Stimulated activated naive B cell treated with anti-CD40 and anti-IgM and Interleukin-4, amounts not matched to agents 10 μg/mL and 1 μg/mL and 100 μg/mL, for 72 hours (primary cell): ENCODE measurements at regions not wholly inside any gene's neighbourhood (a gene's known extent, or its start where the extent isn't known, plus 50 kb on each side); places are given as distances from the start of the nearest gene placed in this dataset.

Source experiments
- ATAC-seq, 2 donors: fragments of 150-1000 bp; cut with Tn5 transposase; replicated peaks; 2 replicates each; pipeline ENCODE4 v1.10.0; 2021; ENCODE audit warnings: moderate library complexity in 1 of 2
- DNase-seq: peaks from one replicate; pipeline ENCODE4 v3.0.0; 2021
- H3K27ac Mint-ChIP-seq: one replicate; pipeline ENCODE4 v1.8.0; 2022; ENCODE audit warnings: mild to moderate bottlenecking, mixed read lengths
- H3K27me3 Mint-ChIP-seq, 2 donors: one replicate each; pipeline ENCODE4 v1.8.0; 2022; ENCODE audit warnings: mixed read lengths in 2 of 2
- H3K36me3 Mint-ChIP-seq, 2 donors: one replicate each; pipeline ENCODE4 v1.8.0; 2022; ENCODE audit warnings: mixed read lengths in 2 of 2, mild to moderate bottlenecking in 1 of 2
- H3K4me1 Mint-ChIP-seq, 2 donors: one replicate each; pipeline ENCODE4 v1.8.0; 2022; ENCODE audit warnings: mixed read lengths in 2 of 2, mild to moderate bottlenecking in 1 of 2
- H3K4me3 Mint-ChIP-seq, 2 donors: one replicate each; pipeline ENCODE4 v1.8.0; 2022; ENCODE audit warnings: mild to moderate bottlenecking in 2 of 2, mixed read lengths in 2 of 2, moderate library complexity in 1 of 2
- H3K9me3 Mint-ChIP-seq, 2 donors: one replicate each; pipeline ENCODE4 v1.8.0; 2022; ENCODE audit warnings: mixed read lengths in 2 of 2, mild to moderate bottlenecking in 1 of 2

GRCh38 chr12:89984846-89985245, 276.2 kb upstream of the ATP2B1 start:
- H3K9me3 Mint-ChIP-seq, result peaks cover 0 to 4% of the 10 kb centered on the region in 2 donors
- no peak for DNase-seq
- H3K27ac Mint-ChIP-seq, result no peak overlapping the region
- H3K27me3 Mint-ChIP-seq, result no peaks in the 10 kb centered on the region
- H3K4me3 Mint-ChIP-seq, result no peak overlapping the region
- ATAC-seq, result no peak
- H3K4me1 Mint-ChIP-seq, result peaks cover 3 to 25% of the 10 kb centered on the region in 2 donors
- H3K36me3 Mint-ChIP-seq, result peaks cover 4 to 5% of the 10 kb centered on the region in 2 donors

DNA sequence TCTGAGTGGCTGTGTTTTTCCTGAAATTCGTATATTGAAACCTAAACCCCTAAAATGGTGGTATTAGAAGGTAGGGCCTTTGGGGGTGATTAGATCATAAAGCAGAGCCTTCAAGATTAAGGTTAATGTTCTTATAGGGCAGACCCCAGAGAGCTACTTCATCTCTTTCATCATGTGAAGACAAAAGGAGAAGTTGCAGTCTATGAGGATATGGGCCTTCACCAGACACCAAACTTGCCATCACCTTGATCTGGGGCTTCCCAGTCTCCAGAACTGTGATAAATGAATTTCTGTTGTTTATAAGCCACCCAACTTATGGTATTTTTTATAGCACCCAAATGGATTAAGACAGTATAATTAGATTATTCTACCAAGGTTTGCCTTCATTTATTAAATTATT, 275.0 kb upstream of the ATP2B1 start:
- DNase-seq (no peak), ATAC-seq (peak; percentile 86 to 91)
- Mint-ChIP-seq H3K4me3 (no peak overlapping the region), H3K36me3 (peaks cover 4 to 5% of the 10 kb centered on the region in 2 donors), H3K27me3 (no peaks in the 10 kb centered on the region), H3K27ac (no peak overlapping the region), H3K9me3 (peaks cover 0 to 4% of the 10 kb centered on the region in 2 donors), H3K4me1 (peaks cover 3 to 25% of the 10 kb centered on the region in 2 donors)

GRCh38 chr12:89980236-89980635, 271.6 kb upstream of the ATP2B1 start:
- peaks cover 6 to 30% of the 10 kb centered on the region in 2 donors for H3K4me1 Mint-ChIP-seq
- H3K9me3 Mint-ChIP-seq, result peaks cover 0 to 7% of the 10 kb centered on the region in 2 donors
- DNase-seq (no peak), ATAC-seq (no peak)
- peaks cover 7 to 11% of the 10 kb centered on the region in 2 donors for H3K36me3 Mint-ChIP-seq
- no peaks in the 10 kb centered on the region for H3K27me3 Mint-ChIP-seq
- H3K4me3 Mint-ChIP-seq, result no peak overlapping the region
- H3K27ac Mint-ChIP-seq, result no peak overlapping the region

DNA sequence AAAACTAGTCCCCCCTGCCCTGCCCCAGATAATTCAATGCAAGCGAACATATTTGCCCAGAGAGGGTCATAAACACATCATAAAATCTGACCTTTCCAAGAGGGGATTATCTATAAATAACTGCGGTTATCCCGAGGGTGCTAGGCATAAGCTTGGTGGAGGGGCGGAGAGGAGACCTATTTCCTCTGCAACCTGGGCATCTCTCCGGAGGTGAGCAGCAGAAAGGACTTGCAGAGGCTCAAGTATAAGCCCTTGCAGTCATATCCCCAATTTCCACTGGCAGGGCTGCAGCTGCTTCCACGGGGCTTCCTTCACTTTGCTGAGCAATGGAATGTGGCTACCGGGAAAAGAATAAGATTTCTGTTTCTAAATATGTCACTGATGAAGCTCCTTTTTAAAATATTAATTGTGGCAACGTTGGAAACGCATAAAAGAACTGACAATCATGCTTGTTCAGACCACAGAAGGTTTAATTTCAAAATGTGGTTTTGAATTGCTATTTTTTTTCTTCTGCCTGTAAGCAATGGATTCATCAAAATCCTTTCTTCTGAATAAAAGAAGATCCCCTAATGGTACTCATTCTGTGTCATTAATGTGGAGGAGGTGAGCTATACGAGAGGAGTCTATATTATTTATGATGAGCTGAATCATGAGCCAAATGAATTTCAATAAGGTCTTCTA, 268.9 kb upstream of the ATP2B1 start:
- Mint-ChIP-seq H3K4me3 (no peak overlapping the region), H3K4me1 (peaks cover 9 to 24% of the 10 kb centered on the region in 2 donors), H3K9me3 (peaks cover 0 to 9% of the 10 kb centered on the region in 2 donors), H3K36me3 (peaks cover 13% of the 10 kb centered on the region in 2 donors), H3K27me3 (no peaks in the 10 kb centered on the region), H3K27ac (no peak overlapping the region)
- ATAC-seq, result no peak
- no peak for DNase-seq

DNA sequence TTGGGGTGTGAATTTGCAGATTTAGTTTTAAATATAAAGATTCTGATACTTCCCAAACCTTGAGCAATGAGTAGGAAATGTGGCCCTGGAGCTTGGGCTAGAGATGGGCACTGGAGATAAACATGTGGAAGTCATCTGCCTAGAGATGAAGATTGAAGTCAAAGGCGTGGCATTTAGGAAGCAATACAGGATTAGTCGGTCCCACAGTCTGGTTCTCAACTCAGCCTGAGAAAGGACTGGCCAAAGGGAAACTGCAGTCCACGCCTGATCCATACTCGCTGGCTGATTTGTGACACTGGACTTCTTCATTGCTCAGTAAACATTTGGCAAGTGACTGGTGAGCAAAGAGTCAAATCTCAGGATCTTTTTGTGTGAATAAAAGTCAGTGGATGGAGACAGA, 268.2 kb upstream of the ATP2B1 start:
- ATAC-seq (no peak), DNase-seq (no peak)
- H3K4me1 Mint-ChIP-seq, result peaks cover 9 to 23% of the 10 kb centered on the region in 2 donors
- peaks cover 0 to 9% of the 10 kb centered on the region in 2 donors for H3K9me3 Mint-ChIP-seq
- H3K36me3 Mint-ChIP-seq, result peaks cover 12 to 13% of the 10 kb centered on the region in 2 donors
- no peaks in the 10 kb centered on the region for H3K27me3 Mint-ChIP-seq
- no peak overlapping the region for H3K4me3 Mint-ChIP-seq
- H3K27ac Mint-ChIP-seq, result no peak overlapping the region

DNA sequence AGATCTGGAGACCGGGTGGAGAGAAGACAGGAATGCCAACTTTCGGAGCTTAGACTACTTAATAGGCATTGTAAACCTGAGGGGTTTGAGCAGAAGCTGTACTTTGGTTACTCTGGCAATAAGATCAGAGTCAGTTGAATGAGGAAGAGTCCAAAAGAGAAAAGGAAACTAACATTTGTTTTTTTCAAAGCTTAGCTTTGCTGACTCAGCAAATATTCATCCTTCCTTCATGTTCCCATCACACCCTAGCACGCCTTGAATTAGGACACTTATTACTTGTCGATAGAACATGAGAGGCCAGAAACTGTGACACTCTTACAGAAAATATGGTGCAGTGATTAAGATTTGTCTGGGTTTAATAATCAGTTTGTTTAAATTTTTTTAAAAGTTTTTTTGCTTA, 266.9 kb upstream of the ATP2B1 start:
- peaks cover 10 to 14% of the 10 kb centered on the region in 2 donors for H3K4me1 Mint-ChIP-seq
- H3K4me3 Mint-ChIP-seq, result no peak overlapping the region
- ATAC-seq (no peak), DNase-seq (no peak)
- H3K27ac Mint-ChIP-seq, result no peak overlapping the region
- H3K27me3 Mint-ChIP-seq, result no peaks in the 10 kb centered on the region
- H3K36me3 Mint-ChIP-seq, result peaks cover 11 to 13% of the 10 kb centered on the region in 2 donors
- H3K9me3 Mint-ChIP-seq, result peaks cover 0 to 5% of the 10 kb centered on the region in 2 donors

DNA sequence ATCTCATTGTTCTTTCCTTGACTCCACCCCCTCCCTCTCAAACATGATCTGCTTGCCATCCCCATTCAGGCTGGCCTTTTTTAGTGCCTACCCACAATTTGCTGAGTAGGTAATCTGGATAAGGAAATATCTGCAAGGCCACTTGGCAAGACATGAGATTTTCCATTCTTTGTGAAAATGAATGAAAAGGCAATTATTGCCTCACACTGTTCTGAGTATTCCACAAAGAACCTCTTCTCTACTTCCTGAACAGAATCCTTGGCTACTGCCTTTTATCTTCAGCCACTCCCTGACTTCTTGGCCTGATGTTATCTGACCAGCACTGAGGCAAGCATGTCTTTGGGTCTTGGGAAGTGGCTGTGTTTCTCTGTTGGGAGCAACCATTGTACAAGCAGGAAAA, 263.2 kb upstream of the ATP2B1 start:
- Mint-ChIP-seq H3K27me3 (no peaks in the 10 kb centered on the region), H3K4me3 (no peak overlapping the region), H3K36me3 (peaks cover 13 to 20% of the 10 kb centered on the region in 2 donors), H3K9me3 (peaks cover 4 to 5% of the 10 kb centered on the region in 2 donors), H3K4me1 (peaks cover 16 to 24% of the 10 kb centered on the region in 2 donors), H3K27ac (no peak overlapping the region)
- no peak for ATAC-seq
- DNase-seq, result no peak

GRCh38 chr12:89970722-89971121, 262.1 kb upstream of the ATP2B1 start:
- H3K36me3 Mint-ChIP-seq, result peaks cover 13 to 15% of the 10 kb centered on the region in 2 donors
- H3K27ac Mint-ChIP-seq, result no peak overlapping the region
- no peak for DNase-seq
- peaks cover 26 to 35% of the 10 kb centered on the region in 2 donors for H3K4me1 Mint-ChIP-seq
- no peak overlapping the region for H3K4me3 Mint-ChIP-seq
- H3K27me3 Mint-ChIP-seq, result no peaks in the 10 kb centered on the region
- ATAC-seq, result no peak
- H3K9me3 Mint-ChIP-seq, result peaks cover 4 to 5% of the 10 kb centered on the region in 2 donors

- Mint-ChIP-seq H3K4me3 (no peak overlapping the region), H3K27me3 (no peaks in the 10 kb centered on the region), H3K36me3 (peaks cover 7 to 10% of the 10 kb centered on the region in 2 donors), H3K4me1 (peaks cover 20 to 26% of the 10 kb centered on the region in 2 donors), H3K27ac (no peak overlapping the region), H3K9me3 (peaks cover 0 to 4% of the 10 kb centered on the region in 2 donors)
- ATAC-seq (no peak), DNase-seq (no peak)
These were observed 260.5 kb upstream of the ATP2B1 start for GRCh38 chr12:89969093-89969492.

- H3K4me3 Mint-ChIP-seq, result no peak overlapping the region
- no peak for ATAC-seq
- H3K27me3 Mint-ChIP-seq, result no peaks in the 10 kb centered on the region
- DNase-seq, result no peak
- peaks cover 20 to 26% of the 10 kb centered on the region in 2 donors for H3K4me1 Mint-ChIP-seq
- peaks cover 0 to 4% of the 10 kb centered on the region in 2 donors for H3K9me3 Mint-ChIP-seq
- peaks cover 7 to 10% of the 10 kb centered on the region in 2 donors for H3K36me3 Mint-ChIP-seq
- peak overlapping the region; percentile 4 for H3K27ac Mint-ChIP-seq
These were observed 259.6 kb upstream of the ATP2B1 start for GRCh38 chr12:89968151-89968700.

GRCh38 chr12:89966495-89967240, 258.0 kb upstream of the ATP2B1 start:
- peak overlapping the region; percentile 15 for H3K27ac Mint-ChIP-seq
- peaks cover 0 to 4% of the 10 kb centered on the region in 2 donors for H3K9me3 Mint-ChIP-seq
- peaks cover 26 to 39% of the 10 kb centered on the region in 2 donors for H3K4me1 Mint-ChIP-seq
- peaks cover 7 to 10% of the 10 kb centered on the region in 2 donors for H3K36me3 Mint-ChIP-seq
- H3K27me3 Mint-ChIP-seq, result no peaks in the 10 kb centered on the region
- DNase-seq, result peak; percentile 43
- H3K4me3 Mint-ChIP-seq, result no peak overlapping the region
- ATAC-seq, result peak; percentile 96

GRCh38 chr12:89965993-89966392, 257.4 kb upstream of the ATP2B1 start:
- H3K27ac Mint-ChIP-seq, result peak overlapping the region; percentile 9
- H3K4me1 Mint-ChIP-seq, result peaks cover 30 to 46% of the 10 kb centered on the region in 2 donors
- no peak overlapping the region for H3K4me3 Mint-ChIP-seq
- ATAC-seq, result no peak
- H3K9me3 Mint-ChIP-seq, result peaks cover 0 to 4% of the 10 kb centered on the region in 2 donors
- peaks cover 7 to 14% of the 10 kb centered on the region in 2 donors for H3K36me3 Mint-ChIP-seq
- no peak for DNase-seq
- H3K27me3 Mint-ChIP-seq, result no peaks in the 10 kb centered on the region

DNA sequence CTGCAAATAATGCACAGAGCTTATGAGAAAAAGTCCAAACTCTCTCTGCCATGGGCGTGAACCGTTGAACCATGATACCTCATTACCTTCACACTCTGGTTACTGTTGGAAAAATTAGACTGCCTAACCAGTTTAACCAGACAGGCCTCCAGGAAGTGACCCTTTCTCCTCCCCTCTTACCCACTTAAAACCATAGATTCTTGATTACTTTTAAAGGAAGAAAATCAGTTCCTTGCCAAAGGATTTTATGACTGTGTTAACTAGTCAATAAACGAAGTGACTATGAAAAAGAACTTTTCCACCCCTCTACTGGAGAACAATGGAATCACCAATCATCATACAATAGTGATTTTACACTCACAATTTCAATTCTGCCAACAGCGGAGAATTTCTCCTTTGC, 254.0 kb upstream of the ATP2B1 start:
- peaks cover 2 to 8% of the 10 kb centered on the region in 2 donors for H3K36me3 Mint-ChIP-seq
- no peaks in the 10 kb centered on the region for H3K9me3 Mint-ChIP-seq
- no peak overlapping the region for H3K4me3 Mint-ChIP-seq
- peaks cover 34 to 58% of the 10 kb centered on the region in 2 donors for H3K4me1 Mint-ChIP-seq
- peak overlapping the region; percentile 81 for H3K27ac Mint-ChIP-seq
- no peak for DNase-seq
- no peaks in the 10 kb centered on the region for H3K27me3 Mint-ChIP-seq
- no peak for ATAC-seq

GRCh38 chr12:89960607-89961394, 252.2 kb upstream of the ATP2B1 start:
- peak overlapping the region; percentile 22 to 39 for H3K4me3 Mint-ChIP-seq
- ATAC-seq (peak; percentile 61 to 64), DNase-seq (no peak)
- no peaks in the 10 kb centered on the region for H3K9me3 Mint-ChIP-seq
- H3K27me3 Mint-ChIP-seq, result no peaks in the 10 kb centered on the region
- H3K4me1 Mint-ChIP-seq, result peaks cover 27 to 50% of the 10 kb centered on the region in 2 donors
- peak overlapping the region; percentile 82 for H3K27ac Mint-ChIP-seq
- peaks cover 2 to 13% of the 10 kb centered on the region in 2 donors for H3K36me3 Mint-ChIP-seq
